ENCODE measurements at regions not wholly inside any gene's neighbourhood (a gene's known extent, or its start where the extent isn't known, plus 50 kb on each side); places are given as distances from the start of the nearest gene placed in this dataset.

DNA sequence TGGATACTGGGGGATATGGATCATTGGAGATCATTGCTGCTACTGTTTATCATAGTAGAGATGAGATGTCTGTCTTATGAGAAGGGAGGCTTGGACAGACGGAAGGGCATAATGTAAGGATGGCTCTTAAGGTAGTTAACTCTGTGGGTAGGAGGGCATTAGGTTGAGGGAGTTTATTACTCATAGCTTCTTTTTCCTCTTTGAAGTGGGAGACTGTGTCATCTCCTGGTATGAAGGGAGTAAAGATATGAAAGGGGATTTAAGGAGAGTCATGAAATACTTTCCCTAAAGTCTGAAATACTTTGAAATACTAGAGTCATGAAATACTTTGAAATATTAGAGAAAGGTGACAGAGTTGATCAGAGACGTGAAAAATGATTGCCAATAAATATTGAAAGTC, 255.5 kb upstream of the PITX2 start:
- DNase-seq (ENCODE audit: low read depth in 2 of 3, low spot score in 2 of 3), result no peak

DNA sequence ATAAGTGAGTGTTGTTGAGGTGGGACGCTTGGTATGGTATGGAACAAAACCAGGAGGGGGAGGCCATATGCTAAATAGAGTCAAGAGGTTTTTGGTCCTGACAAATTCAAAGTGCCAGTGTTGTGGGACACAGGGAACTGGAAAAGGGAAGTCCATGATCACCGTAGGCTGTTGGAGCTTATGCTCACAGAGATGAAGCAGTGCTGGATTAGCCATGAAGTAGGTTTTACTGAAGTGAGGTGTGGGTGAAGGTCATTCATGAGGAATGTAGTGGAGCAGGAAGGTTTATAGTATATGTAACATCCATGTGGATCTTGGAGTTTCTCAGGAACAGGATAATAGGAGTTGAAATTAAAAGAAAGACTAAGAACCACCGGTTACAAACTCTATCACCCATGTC, 256.1 kb upstream of the PITX2 start:
- no peak for DNase-seq (ENCODE audit: low read depth in 2 of 3, low spot score in 2 of 3)

DNA sequence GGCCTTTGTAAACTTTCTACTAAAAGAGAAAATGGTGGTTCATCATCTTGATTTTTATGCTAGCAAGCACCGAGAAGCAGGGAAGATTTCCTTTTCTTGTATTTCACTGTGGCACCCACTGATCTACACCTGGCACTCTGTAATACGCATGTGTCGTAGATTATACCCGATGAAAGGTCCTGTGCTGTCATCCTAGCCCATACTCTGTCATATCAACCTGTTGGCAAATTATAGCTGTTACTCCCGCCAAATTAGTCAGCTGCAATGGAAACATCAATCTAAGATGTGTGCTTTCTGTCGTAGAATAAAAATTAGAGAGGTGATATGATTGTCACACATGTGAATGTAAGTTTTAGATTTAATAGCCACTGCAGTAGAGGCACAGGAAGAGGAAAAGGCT, 263.4 kb upstream of the PITX2 start:
- DNase-seq (ENCODE audit: low read depth in 2 of 3, low spot score in 2 of 3), result no peak

DNA sequence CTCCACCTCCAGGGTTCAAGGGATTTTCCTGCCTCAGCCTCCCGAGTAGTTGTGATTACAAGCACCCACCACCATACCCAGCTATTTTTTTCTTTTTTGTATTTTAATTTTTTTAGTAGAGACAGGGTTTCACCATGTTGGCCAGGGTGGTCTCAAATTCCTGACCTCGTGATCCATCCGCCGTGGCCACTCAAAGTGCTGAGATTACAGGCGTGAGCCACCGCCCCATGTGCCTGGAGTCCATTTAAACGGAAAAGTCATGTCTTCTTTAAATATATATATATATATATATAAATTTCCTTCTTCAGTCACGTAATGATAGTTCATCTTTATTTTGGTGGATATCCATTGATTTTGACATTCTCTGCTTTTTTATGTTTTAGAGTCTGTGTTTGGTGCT, 264.0 kb upstream of the PITX2 start:
- DNase-seq (ENCODE audit: low read depth in 2 of 3, low spot score in 2 of 3), result no peak

DNA sequence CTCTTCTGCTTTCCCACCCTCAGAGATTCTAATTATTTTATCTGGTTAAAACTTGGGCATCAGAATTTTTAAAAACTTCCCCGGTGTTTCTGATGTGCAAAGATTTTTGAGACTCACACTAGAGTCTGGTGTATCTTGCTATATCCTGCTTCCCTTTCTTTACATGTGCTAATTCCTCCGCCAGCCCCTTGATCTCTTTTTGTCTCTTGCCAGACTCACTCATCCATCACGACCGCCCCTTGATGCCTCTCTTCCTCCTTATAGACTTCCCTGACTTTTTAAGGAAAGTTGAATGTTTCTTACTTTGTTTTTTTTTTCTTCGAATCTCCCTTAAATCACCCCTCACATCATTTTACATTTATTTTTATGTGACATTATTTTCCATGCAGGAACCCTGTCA, 274.9 kb upstream of the PITX2 start:
- DNase-seq (ENCODE audit: low read depth in 2 of 3, low spot score in 2 of 3), result no peak

DNA sequence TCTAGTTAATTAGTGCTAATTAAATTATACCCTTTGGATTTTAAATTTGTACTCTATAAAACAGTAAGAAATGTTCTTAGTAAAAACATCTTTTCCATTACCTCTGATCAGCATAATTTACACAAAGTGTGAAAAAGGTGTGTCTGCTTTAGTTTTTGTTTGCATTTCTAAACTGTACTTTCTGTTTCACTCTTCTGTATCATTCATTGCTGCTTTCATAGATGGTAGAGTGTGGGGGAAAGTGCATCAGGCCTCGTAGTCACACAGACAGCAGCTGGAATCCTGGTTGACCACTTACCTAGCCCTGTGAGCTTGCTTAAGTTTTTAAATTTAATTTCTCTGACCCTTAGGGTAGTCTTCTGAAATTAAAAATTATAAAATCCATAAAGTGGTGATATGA, 275.4 kb upstream of the PITX2 start:
- DNase-seq (ENCODE audit: low read depth in 2 of 3, low spot score in 2 of 3), result no peak

DNA sequence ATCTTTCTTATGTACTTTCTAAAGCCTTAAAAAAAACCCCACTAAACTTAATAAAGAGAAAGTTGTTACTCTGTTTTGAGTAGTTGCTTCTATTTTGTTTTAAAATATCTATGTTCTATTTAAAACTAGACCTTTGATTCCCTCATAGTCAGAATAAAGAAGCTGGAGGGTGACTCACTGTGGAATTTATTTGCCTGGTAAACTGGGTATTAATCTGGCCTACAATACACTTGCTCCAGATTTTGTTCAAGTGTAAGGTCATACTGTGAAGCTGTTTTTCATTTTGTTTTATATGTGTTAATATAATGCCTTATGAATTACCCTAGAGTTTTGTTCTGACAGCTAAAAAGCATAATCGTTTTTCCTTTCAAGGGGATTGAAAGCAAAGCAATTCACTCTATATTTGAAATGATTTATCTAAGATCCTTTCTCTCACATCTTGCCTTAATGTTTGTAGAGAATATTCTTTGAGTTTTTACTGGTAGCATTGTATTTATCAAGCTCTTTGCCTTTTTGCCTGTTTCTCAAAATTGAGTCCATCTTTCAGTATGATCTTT, 277.4 kb upstream of the PITX2 start:
- no peak for DNase-seq (ENCODE audit: low read depth in 2 of 3, low spot score in 2 of 3)

DNA sequence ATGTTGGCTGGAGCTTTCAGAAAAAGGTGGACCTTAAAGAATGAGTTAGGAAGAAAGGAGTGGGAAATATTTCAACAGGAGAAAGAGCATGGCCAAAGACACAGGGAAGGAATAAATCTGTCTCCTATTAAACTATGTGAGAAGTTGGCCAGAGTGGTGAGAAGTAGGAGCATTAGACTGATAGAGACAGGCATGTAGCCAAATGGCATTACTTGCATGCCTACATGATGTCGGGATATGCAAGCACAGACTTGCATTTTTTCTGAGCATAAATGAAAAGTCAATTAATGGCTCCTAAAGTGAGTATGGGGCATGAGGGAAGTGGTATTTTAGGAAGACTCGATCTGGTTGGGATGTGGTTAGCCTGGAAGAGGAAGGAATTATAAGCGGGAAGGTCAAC, 279.6 kb upstream of the PITX2 start:
- no peak for DNase-seq (ENCODE audit: low read depth in 2 of 3, low spot score in 2 of 3)

DNA sequence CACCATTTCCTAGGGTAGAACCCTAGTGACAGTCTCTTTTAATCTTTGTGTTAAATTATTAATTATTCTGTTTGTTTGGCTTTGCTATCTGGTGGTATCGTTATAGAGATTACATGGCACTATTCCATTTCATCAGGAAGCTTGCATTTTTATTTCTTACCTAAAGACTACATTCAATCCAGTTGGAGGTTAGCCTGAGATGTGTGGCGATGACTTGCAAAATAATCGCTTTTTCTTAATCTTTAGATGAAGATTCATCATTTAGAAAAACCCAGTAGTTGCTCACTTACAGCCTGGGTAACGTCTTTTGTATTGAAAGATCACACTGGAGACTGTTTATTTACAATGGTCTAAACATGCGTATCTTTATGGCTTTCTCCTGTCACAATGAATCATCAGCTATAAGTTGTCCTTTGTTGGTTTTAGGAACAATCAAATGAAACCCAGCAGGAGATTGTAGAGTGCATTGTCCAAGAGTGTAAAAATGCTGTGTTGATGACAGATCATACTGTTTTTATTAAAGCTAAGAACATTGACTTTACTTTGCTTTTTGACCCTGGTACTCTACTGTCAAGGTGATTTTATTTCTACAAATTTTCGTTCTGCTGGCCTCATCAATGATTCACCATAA, 281.7 kb upstream of the PITX2 start:
- no peak for DNase-seq (ENCODE audit: low read depth in 2 of 3, low spot score in 2 of 3)

DNA sequence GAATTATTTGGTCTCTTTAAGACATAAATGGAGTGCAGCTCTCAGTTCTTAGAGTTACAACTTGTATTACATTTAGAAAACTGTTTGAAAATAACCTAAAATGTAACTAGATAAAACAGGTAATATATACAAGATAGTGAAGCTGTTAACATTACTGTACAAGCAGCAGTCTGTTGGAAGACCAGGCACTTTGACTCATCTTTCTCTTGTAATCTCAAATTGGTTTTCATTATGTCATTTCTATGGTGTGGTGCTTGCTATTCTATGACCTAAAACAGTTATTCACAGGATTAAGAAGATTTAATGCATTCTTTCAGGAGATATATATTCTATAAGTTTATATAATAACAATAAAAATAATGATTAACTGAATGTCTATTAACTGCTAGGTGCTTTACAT, 282.5 kb upstream of the PITX2 start:
- no peak for DNase-seq (ENCODE audit: low read depth in 2 of 3, low spot score in 2 of 3)

DNA sequence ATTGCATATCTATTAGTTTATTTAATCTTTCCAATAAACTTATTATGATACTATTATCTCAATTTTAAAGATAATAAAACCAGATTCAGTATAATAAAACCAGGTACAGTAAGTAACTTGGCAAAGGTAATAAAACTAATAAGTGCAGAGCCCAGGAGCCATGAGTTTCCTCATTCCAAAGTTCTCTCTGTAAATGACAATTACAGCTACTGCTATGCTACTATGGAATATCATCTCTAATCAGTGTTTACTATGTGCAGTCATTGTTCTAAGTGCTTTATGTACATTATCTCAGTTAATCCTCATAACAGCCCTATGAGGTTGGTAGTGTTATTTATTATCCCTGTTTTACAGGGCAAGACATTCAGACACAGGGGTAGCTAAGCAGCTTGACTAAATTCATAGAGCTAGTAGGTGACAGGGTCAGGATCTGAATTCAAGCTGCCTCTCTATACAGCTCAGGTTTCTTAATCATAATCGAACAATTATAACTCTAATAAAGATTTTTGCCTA, 285.0 kb upstream of the PITX2 start:
- no peak for DNase-seq (ENCODE audit: low read depth in 2 of 3, low spot score in 2 of 3)

DNA sequence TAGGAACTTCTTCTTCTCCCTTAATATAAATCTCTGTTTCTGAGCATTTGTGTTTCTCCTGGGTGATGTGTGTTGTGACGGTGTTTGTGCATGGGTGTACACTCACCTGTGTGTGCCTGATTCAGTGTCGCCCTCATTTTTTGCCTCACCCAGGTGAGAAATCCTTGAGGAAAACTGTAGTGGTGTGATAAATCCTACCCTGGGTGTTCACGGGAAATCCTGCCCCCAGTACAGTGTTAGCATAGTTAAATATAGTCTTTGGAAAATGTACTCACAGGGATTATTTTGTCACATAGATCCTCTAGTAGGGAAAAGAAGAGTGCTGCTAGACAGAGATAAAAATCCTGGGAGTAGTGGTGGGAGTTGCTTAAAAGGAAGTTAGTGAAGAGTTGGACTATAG, 291.9 kb upstream of the PITX2 start:
- no peak for DNase-seq (ENCODE audit: low read depth in 2 of 3, low spot score in 2 of 3)

DNA sequence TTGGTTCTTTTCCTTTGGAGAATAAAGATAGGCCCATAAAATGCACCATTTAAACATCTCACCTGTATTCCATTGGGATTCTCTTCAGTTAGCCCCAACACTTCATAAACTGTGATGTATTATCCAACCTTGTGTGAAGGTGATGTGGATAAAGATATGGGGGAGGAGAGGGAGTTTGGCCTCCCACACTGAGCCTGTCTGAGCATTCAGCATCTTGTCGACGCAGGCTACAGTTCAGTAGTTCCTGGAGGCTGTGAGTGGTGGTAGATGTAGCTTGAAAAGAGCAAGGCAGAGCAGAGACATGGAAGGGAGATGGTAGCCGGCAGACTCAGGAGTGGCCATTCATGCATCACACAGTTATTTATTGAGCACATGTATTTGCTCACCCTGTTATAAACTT, 292.4 kb upstream of the PITX2 start:
- DNase-seq (ENCODE audit: low read depth in 2 of 3, low spot score in 2 of 3), result no peak

DNA sequence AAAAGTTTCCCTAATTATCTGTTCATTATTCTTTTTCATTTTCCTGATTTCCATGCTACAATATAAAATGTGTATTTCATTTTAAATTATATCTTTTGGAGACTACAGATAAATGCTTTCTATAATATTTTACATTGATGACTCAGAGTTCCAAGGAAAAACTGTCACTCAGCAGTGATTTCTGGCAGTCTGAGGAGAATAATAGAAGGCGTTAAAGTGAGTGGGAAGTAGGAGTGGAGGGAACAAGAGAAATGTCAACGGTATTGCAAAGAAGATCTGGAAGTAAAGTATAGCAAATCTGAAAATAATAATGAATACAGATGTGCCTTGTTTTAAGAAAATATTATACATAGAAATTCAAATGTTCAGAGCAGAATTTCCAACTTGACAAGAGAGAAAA, 293.6 kb upstream of the PITX2 start:
- no peak for DNase-seq (ENCODE audit: low read depth in 2 of 3, low spot score in 2 of 3)

DNA sequence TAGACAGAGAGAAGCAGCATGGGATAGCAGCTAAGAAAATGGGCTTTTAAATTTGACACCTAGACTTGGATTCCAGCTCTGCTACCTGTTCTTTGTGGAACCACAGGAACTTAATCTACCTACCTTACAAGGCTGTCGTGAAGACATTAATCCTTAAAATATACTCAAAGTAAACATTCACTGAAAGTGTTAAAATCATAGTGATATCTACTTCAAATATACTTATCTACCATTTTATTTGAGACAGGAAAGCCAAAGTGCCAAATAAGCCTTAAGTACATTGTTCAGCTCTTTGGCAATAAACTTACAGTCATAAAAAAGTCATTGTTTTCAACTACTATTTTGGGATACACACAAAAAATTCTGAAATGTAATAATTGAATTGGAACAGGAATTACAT, 295.0 kb upstream of the PITX2 start:
- no peak for DNase-seq (ENCODE audit: low read depth in 2 of 3, low spot score in 2 of 3)

DNA sequence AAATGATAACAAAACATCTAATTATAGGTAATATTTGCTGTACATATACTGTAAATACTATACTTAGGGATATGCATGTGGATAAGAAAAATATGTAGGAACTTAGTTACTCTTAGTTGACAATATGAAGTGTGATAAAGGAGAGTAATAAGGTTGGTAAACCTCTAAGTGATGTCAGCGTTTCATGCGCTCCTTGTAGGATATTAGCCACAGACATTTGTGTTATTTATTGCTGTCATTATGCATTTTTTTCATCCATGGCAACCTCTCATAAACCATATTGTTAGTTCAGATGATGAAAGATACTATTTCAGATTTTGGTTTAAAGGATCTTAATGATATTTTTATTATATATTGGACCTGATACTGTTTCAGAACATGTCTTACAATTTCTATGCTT, 298.1 kb upstream of the PITX2 start:
- no peak for DNase-seq (ENCODE audit: low read depth in 2 of 3, low spot score in 2 of 3)

DNA sequence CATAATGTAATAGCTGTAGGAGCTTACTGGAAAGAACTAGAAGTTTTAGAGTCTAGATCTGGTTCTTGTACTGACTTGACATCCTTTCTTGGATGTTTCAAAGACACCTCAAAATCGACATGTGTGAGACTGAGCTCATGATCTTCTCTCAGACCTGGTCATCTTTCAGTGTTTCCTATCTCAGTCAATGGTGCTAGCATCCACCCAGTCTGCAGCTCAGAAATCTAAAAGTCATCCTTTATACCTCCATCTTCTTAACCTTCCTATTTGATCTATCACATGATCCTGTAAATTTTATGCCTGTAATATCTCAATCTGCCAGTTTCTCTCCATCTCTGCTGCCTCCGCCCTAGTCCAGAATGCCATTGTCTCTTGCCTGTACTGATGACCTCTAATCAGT, 301.9 kb upstream of the PITX2 start:
- DNase-seq (ENCODE audit: low read depth in 2 of 3, low spot score in 2 of 3), result no peak

DNA sequence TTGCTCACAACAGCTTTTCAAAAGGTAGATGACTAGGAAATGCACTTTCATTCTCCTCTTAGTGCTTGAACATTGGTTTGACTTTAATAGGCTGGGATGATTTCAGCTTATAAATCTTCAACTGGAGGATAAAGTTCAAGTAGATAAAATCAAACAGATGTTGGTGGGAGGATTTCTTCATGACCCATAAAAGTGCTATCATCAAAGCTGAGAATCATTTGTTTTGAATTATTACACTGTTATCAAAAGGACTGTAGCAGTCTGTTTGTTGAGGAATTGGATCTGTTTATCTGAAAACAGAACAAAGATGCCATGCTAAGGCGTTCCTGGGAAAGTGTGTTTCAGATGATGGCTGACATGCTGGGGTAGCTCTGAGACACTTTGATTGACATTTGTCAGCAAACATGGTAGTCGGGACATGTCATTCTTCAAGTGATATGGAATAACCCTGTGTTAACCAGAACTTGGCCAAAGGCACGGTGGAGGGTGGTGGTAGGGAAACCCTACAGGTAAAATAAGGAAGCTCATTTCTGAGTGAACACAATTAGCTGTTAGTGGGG, 304.0 kb upstream of the PITX2 start:
- no peak for DNase-seq (ENCODE audit: low read depth in 2 of 3, low spot score in 2 of 3)

DNA sequence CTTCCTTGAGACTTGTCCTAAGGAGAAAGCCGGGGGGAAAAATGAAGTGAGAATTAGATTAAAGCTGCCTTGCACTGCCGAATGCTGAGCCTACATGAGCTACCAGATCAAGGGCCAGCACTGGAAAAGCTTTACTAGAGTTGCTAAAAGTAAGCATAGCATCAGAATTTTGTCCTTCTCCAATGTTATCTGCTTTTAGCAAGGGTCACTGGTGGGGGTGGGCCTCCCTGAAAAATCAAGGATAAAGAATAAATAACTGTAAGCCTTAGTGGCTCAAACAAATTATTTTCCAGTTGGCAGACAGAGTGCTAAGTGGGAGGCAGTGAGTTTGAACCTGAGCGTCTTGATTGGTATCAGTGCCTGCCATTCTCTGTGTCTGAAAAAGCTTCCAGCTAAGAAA, 310.5 kb upstream of the PITX2 start:
- no peak for DNase-seq (ENCODE audit: low read depth in 2 of 3, low spot score in 2 of 3)

DNA sequence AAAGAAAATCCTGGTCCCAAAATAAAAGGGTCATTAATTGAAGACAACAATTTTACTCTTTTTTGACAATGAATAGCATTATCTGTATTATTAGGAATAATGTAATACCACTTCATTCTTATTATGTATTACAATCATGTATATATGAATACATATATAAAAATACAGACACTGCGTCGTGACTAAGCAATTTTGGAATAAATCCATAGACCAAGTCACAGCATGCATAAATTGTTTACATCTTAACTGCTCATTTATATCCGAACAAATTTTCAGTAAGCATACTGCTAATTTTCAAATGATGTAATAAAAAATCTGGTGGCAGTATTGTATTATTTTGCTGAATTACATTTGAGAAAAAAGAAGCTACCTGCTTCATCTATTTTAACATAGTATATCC, 321.6 kb upstream of the PITX2 start:
- DNase-seq (ENCODE audit: low read depth in 2 of 3, low spot score in 2 of 3), result no peak

DNA sequence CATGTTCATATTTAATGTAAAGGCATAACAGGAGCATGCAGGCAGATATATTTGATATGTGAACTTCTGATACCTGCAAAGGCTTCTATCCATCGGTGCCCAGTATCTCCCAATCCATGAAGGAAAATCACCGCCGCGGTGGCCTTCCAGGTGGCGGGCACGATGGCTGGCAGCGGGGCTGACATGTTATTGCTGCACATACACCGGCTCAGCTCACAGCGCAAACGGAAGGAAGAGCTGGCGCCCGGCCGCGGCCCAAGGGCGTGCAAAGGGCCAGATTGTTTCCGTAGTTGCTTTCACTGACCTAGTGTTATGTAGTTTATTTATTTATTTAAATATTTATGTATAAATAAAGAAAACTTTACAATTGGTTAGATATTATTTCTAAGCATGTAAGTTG, 322.7 kb upstream of the PITX2 start:
- no peak for DNase-seq (ENCODE audit: low read depth in 2 of 3, low spot score in 2 of 3)

DNA sequence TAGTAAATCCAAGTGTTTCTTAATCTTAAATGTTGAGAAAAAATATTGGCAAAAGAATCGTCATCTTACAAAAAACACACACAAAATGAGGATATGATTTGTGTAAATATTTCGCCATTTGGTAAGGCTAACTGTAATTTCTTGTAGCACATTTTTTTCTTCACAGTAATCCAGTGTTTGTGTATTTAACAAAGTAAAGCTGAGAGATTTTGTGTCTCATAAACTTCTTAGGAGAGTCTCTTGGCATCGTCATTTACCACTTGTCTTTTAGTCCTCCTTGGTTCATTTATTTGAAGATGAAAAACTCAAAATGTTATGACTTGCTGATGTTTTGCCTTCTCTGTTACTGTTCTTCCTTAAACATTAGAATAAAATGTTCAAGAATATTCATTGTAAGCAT, 326.7 kb upstream of the PITX2 start:
- DNase-seq (ENCODE audit: low read depth in 2 of 3, low spot score in 2 of 3), result no peak

DNA sequence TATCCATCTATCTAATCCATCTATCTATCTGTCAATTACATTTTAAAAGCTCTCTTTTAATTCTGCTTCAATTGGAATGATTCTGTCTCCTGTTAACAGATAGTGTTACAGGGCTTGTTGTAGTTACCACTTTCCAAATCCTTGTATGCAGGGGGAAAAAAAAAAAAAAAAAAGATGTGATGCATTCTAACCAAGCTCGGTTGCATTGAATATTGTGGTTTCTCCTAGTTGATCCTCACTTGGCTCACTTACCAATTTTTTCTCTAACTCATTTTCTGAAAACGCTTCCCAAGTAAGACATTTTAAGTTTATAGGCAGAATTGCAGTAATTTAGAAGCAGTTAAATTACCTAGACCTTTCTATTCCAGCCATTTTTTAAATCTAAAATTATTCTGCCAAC, 327.9 kb upstream of the PITX2 start:
- DNase-seq (ENCODE audit: low read depth in 2 of 3, low spot score in 2 of 3), result no peak

All from activated CD8-positive, alpha-beta memory T cell treated with anti-CD3 and anti-CD28 coated beads for 48 hours (primary cell).